GM10248 (cell line): ENCODE measurements at regions not wholly inside any gene's neighbourhood (a gene's known extent, or its start where the extent isn't known, plus 50 kb on each side); places are given as distances from the start of the nearest gene placed in this dataset.

Experiments used
- CTCF ChIA-PET: fragments of 300-600 bp; sonication (Branson Sonifier 250); formaldehyde crosslinking; extraction: SDS; loops from one replicate; lab custom pipeline; 2021; ENCODE audit warnings: antibody characterized with exemption; lab: Yijun Ruan, JAX
- POLR2A ChIA-PET: fragments of 350-650 bp; sonication (Branson Sonifier 250); formaldehyde crosslinking; extraction: SDS; loops from one replicate; lab custom pipeline; 2020; ENCODE audit warnings: antibody characterized with exemption; lab: Yijun Ruan, JAX
- DNase-seq: peaks from one replicate; pipeline ENCODE4 v3.0.0; 2012; ENCODE audit errors: extremely low spot score
- TF ChIP-seq, protein P1 (sequence below): IDR thresholded peaks from 2 replicates; pipeline ENCODE4 v1.5.1; 2012; ENCODE audit warnings: mild to moderate bottlenecking, low read depth; ENCODE audit errors: extremely low read depth, missing control alignments, control extremely low read depth

DNA sequence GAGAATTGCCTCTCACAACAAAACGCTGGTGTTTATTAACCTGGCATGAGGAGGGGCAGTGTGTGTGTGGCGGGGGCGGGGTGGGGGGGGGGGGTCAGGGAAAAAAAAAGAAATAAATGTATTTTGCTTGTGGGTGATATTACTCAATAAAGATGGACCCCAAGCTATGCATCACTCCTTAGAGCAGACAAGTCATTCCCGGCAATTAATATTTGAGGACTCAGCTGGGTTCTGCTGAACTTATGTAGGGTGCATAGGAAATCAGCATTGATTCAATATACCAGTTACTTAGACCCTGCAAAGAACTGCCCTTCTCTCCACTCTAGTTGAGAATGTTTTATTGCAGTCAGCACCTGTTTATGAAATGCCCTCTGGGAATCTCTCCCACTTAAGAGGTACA is 206.2 kb upstream of the MAF start:
- POLR2A ChIA-PET: no interaction called here
- TF ChIP-seq, protein P1, sequence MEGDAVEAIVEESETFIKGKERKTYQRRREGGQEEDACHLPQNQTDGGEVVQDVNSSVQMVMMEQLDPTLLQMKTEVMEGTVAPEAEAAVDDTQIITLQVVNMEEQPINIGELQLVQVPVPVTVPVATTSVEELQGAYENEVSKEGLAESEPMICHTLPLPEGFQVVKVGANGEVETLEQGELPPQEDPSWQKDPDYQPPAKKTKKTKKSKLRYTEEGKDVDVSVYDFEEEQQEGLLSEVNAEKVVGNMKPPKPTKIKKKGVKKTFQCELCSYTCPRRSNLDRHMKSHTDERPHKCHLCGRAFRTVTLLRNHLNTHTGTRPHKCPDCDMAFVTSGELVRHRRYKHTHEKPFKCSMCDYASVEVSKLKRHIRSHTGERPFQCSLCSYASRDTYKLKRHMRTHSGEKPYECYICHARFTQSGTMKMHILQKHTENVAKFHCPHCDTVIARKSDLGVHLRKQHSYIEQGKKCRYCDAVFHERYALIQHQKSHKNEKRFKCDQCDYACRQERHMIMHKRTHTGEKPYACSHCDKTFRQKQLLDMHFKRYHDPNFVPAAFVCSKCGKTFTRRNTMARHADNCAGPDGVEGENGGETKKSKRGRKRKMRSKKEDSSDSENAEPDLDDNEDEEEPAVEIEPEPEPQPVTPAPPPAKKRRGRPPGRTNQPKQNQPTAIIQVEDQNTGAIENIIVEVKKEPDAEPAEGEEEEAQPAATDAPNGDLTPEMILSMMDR: no peak
- CTCF ChIA-PET: no interaction called here
- no peak for DNase-seq

DNA sequence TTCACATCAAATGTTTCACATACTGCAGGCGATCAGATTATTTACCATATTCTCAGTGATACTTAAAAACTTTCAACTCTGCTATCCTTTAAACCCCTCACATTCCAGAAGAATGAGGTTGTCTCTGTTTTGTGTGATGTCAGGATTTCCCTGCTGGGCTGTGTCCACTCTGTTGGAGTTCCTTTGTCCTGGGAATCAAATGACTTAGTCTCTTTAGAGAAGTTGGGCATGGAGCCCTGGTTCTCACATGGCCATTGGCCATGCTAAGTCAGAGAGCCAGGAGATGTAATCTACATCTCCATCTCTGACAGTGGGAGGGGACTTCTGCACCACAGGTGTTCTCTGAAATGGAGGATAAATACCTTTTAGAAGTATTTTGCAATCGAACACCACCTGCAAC is 205.1 kb upstream of the MAF start:
- no peak for DNase-seq
- POLR2A ChIA-PET: no interaction called here
- TF ChIP-seq, protein P1: no peak
- CTCF ChIA-PET: interaction anchor here (1.1 kb wide), 1 partner anchor 21 kb away, joined by 3 read pairs; no protein-coding TSS in a partner anchor

DNA sequence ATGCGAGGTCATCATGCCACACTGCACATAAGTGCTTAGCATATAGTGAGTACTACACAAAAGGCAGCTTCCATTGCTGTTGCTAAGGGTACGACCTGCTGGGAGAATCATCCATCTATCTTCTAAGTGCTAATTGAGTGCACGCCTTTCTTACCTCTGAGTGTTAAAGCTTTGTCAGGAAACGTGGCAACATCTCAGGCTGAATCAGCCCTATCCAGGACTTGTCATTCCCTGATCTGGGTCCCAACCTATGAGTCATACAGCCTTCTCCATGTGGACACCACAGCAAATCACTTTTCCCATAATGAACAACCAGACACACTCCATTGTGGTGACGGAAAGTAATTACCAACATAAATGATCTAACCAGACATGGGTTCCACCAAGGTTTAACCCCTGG is 201.1 kb upstream of the MAF start:
- TF ChIP-seq, protein P1: no peak
- CTCF ChIA-PET: no interaction called here
- POLR2A ChIA-PET: no interaction called here
- DNase-seq: no peak

DNA sequence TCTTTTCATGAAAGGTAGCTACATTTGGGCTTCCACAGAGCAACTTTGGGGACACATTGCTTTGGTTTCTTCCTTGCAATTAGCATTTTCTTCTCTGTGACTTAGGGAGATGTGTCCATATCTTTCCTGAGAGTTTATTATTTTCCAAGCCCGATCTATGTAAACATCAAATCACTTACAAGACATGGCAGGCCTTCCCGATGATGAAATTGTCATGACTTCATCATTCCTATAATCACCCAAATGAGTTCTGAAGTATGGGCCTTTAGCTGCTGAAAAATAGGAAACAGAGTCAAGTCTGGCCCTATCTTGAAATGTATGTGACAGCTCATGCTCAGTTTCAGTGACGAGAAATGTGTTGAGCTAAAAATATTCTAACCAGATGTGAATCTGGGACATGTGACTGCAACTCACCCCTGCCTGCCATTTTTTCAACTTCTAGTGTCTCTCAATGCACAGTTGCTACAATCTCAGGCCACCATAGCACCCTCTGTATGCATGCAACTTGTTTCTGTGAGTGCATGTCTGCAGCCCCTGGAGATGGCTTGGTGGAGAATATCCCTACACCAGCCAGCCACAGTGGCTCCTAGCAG is 199.6 kb upstream of the MAF start:
- TF ChIP-seq, protein P1: no peak
- DNase-seq: no peak
- POLR2A ChIA-PET: no interaction called here
- CTCF ChIA-PET: interaction anchor here (1.1 to 1.2 kb wide), 2 partner anchors 10 to 13 kb away, joined by 3 read pairs; no protein-coding TSS in a partner anchor

DNA sequence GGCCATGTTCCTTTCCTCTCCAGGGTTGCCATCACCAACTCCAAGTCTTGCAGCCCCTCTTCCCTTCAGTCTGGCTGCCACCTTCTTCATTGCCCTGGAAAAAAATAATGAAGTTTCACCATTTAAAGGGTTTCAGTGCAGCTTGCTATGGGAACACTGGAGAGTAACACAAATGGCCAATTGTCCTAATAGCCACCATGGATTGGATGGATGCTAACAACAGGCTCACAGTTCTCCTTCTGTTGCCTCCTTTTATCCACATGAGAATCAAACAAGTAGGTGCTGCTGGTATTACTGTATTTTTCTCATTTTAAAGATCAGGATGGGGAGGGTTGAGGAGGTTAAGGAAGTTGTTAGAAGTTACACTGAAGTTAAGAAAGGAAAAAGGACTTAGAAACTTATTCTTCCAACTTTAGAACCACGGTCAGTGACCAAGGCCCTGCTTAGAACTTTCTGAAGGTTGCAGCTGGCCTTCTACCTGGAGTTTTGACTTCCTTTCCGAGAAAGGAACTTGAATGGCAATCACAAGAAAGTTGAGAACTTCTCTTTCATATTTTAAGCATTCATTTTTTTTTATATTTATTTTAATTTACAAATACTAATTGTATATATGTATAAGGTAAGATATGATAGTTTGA is 198.0 kb upstream of the MAF start:
- DNase-seq: no peak
- ChIA-PET POLR2A (no interaction called here), CTCF (no interaction called here)
- TF ChIP-seq, protein P1: no peak

DNA sequence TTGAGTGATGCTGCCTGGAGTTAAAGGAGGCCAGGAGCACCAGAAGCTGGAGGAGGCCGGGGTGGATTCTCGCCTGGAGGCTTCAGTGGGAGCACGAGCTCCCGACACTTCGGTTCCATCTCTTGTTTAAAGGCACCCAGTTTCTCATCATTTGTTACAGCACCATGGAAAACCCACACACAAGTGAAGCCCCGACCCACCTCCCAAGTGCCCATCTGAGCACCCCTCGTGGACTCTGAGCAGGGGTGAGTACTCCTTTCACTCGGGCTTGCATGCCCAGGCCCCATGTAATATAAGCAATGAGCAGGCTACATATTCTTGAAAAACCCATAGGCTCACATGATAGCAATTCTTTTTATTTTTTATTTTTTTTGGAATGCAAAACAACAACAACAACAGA is 196.9 kb upstream of the MAF start:
- no peak for DNase-seq
- TF ChIP-seq, protein P1: no peak
- ChIA-PET POLR2A (no interaction called here), CTCF (interaction anchor here (1.3 kb wide), 1 partner anchor 32 kb away, joined by 3 read pairs; no protein-coding TSS in a partner anchor)
